HG03159 (cell line): ENCODE measurements at regions not wholly inside any gene's neighbourhood (a gene's known extent, or its start where the extent isn't known, plus 50 kb on each side); places are given as distances from the start of the nearest gene placed in this dataset.
"Not testable (repeated sequence)": the region's sequence is repeated elsewhere in the genome, so short reads cannot be mapped to it uniquely, and the experiment has no call there.

ENCODE experiments used
- ATAC-seq: cut with Tn5 transposase; IDR thresholded peaks from one replicate; pipeline ENCODE4 v1.9.1; 2021; ENCODE audit warnings: mild to moderate bottlenecking, moderate library complexity; ENCODE audit not compliant: unreplicated experiment

DNA sequence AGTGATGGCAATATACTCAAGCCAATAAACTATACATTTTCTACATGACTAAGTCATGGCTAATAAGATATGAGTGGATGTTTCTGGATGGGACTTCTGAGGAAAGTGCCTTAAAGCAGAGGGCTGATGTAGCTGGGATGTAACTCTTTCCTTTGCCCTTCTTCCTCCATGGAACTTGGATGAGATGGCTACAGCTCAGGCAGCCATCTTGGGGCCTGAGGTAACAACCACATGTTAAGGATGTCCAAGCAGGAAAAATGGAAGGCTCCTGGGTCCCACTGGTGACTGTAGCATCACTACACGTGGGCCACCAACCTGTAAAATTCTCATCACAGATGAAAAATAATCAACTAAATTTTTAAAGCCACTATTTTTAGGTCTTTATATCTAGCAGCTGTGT lies 54.4 kb upstream of the GRIP1 start:
- no peak for ATAC-seq

DNA sequence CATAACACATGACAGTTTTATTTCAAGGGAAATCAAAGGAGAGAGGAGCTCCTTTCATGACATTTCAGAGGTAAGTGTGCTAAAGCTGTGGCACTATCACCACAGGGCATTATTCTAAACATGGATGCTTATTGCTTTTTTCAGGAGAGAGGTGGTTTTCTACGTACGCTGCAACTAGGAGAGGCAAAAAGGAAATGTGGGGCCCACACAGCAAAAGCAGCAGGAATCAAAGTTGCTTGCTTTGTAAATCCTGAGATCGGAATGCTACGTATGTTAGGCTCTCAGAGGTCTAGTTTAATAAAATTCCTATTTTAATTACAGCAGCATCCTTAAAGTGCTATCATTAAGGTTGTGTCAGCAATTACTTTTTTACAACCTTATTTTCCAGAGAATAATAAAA lies 55.0 kb upstream of the GRIP1 start:
- ATAC-seq, result no peak

DNA sequence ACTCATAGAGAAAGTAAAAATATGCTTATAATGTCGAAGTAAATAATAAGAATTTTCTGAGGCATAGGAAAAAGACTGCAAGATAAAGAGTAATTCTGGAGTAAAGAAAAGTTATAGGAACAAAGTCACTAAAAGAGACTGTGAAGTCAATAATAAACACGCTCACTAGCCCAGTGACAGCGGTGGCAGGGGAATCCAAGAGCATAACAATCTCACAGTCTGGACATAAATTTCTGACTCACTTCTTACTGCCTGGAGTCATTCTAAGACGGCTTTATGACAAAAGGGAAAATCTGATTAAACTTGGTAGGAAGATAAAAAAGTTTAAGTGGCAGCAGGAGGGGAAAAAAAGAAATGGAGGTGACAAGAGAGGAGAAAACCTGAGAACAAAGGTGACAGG lies 56.4 kb upstream of the GRIP1 start:
- no peak for ATAC-seq

DNA sequence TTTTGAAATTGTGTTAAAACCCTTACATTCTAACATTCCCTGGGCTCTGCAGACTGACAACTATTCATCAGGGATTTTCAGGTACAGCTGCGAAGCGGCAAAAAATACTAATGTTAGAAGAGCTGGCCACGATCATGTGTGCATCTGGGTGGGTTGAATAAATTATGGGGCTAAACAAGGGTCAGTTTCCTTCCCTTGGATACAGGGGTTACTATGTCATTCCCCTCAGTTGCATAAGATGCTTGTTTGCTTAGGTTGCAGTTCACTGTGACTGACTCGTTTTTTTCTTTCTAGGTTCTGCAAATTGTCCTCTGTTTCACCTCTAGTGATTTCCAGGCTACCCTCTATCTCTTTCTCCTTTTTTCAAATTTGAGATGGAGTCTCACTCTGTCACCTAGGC lies 58.1 kb upstream of the GRIP1 start:
- no peak for ATAC-seq

DNA sequence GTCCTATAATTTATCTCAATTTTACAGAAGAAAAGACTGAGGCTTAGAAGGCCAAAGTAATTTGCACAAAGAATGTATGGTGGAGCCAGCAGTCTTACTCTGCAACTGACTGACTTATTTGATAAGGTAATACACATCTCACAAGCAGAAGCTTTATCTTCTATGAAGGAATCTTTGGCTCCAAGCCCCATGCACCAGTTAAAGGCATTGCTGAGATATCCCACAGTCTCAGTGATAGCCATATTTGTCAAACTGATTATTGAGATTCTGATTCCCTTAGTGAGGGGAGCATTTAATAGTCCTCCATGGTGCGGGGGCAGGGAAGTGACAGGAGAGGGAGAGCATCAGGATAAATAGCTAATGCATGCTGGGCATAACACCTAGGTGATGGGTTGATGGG lies 60.4 kb upstream of the GRIP1 start:
- ATAC-seq, result no peak

DNA sequence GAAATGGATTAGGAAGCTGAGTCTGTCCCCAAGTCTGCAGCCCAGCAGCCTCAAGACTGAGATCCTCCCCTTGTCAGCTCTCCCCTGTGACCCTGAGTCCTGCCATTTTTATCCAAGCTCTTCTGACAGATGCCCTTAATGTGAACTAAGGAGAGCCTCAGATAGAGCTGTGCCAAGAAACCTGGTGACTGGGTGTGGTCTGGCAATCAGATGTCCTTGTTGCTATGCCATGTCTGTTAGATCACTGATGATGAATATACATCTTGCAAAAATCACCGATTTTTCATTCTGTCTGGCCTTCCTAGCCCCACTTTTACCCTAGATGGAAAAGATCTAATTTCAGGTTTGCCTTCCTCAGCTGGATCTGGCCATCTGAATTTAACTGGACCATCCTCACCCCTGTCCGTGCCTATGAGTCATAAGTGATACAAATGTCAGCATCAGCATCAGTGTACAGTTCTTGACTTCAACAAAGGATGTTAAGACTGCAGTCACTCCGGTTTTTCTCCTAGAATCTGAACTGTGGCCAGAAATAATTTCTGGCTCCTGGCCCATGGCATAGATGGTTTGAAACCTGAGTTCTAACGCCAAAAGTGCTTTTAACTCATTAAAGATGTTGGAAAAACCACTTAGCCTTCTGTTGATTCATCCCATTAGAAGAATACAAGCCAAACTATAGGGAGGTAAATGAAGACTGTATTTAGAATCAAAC lies 61.2 kb upstream of the GRIP1 start:
- no peak for ATAC-seq

DNA sequence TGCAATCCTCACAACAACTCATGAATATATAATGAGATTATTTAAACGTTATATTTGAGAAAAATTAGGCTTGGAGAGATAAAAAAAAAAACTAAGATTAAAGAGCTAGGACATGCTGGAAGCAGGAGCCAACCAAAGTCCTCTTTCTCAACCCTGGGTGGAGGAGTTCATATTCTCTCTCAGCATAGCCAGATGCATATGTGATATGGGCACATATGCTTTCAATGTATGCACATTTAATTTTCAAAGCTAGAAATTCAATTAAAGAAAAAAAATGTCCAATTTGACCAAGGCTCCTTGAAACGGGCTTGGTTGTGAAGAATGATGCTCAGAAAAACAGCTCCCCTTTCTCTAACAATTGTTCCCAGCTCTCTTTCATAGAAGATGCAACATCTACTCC lies 61.9 kb upstream of the GRIP1 start:
- ATAC-seq, result no peak

DNA sequence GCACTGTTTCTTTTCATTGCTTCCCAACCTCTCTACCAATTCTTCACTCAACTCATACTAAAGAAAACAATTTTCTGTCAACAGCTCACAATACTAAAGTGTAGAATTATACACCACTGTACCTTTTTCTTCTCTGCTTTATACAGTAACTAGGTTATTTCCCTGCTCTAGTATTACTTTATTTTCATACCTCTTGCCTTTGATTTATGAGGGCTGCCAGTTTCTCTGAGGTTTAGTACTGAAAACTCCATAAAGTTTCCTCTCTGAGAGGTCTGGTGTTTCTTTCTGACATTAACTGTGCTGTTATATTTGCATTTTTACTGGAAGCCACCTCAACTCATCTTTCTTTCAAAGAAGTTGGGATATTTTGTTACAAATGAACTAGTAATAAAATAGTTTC lies 63.0 kb upstream of the GRIP1 start:
- no peak for ATAC-seq

DNA sequence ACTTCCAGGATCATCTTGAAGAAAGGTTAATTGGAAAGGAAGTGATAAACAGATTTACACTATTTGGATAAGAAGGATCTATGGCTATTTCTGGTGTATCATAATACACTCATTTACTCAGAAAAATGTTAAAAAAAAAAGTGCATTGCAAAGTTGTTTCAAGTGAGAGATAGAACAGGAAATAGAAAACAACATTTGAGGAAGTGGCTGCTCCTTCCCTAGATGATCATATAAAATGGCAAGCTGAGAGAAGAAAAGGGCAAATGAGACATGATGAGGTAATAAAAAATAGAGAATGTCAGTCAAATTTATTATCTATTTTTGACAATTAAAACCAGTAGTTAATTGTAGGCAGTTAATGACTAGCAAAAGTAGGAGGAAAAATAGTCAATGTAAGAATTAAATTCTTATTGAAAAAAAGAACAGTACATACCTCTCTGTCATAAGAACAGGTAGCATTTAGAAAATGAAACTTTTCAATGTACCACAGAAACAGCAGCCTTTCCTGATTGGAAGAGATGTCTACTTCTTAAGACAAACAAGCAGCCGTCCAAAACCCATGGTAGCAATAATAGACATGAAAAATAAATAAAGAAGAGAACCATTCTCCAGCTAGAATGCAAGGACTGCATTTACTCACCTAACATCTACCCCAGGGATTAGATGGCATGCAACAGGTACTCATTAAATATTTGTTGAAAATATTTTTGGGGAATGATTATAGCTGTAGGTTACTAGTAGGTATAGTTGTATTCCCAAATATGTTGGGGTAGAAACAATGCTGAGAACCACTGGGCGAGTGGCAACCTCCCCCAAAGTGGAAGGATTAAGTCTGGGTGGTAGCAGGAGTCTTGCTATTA lies 63.9 kb upstream of the GRIP1 start:
- no peak for ATAC-seq

DNA sequence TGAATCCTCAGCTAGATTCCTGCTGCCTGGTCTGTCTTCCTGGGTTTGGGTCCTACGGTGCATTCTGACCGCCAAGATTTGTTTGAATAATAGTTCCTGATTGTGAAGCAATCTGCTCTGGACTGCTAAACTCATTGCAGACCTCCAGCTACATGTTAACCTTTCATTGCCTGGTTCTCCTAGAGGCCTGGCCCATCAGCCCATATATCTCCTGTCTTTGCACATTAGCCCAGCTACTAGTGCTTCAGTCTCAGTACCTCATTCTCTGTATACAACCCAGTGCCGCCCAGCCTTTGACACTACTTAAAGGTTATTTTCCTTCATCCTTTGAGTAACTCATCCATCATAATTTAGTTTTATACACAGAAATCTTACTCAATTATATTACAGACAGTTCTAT lies 65.6 kb upstream of the GRIP1 start:
- no peak for ATAC-seq

DNA sequence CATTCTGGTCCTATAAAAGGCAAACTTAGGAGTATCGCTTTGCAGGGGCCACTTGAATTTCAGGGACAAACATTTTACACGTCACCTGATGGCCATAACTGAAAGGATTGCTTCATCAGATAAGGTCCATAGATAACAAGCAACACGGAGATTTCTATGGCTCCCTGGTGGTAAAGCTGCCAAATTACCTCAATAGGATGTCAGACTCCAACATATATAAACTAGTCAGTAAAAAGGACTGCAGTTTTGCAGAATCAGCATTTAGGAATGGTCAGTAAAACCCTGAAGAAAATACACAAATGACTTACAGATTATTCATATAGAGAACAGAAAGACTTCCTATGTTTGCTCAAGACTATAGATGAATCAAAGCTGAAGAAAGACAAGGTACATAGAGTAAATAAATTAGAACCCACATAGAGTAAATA lies 66.1 kb upstream of the GRIP1 start:
- no peak for ATAC-seq

DNA sequence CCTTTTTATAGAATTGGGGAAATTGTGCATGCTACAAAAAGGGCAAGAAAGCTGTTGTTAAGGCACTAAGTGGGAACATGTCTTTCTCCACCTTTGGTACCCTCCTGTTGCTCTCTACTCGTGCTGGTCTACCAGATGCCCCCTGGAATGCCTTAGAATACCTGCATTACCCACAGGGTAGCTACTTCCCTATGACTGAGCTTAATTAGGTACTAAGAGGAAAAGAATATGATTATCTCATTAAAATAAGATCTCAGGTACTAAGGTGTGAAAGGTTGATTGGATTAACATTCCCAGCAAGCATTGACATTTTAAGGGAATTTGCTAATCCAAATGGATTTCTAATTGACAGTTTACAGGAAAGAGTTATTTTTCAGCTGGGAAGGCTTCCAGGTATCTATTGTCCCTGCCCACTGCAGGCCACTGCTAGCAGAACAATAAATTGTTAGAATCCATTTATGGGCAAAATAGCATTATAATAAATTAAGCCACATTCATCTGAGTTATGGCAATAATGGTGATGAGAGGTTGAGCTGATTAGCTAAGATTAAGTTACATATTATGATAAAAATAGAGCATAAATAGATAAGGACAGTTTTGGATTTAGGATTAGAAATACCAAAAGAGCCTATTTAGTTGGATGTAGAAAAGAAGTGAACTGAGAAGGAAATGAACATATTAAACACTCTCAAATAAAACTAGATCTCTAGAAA lies 67.8 kb upstream of the GRIP1 start:
- ATAC-seq, result no peak

DNA sequence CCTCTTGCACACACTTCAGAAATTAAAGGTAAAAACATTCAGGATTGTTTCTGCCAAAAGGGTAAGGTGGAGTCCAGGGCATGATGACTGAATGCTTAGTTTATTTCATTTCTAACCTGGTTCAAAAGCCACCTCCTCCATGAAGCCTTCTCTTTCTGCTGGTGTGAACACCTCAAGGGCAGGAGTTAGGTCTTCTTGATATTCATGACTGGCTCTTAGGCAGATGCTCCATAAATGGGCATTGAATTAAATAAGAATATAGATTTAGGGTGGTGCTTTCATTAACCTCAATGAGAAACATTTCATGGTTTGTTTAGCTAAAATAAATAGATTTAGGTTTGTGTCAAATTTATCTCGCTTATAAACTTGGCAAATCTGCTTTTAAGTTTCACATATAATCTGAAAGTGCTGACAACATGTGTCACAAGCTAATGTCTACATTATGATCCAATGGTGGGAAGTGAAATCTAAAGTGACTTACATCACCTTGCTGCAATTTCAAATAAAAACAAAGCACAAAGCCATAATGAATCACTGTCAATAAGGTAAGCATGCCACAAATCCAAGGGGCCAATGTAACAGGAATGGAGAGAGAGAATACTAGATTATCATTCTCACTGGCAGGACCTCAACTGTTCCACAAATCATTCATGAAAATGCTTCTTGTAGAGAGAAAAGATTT lies 72.7 kb upstream of the GRIP1 start:
- no peak for ATAC-seq

DNA sequence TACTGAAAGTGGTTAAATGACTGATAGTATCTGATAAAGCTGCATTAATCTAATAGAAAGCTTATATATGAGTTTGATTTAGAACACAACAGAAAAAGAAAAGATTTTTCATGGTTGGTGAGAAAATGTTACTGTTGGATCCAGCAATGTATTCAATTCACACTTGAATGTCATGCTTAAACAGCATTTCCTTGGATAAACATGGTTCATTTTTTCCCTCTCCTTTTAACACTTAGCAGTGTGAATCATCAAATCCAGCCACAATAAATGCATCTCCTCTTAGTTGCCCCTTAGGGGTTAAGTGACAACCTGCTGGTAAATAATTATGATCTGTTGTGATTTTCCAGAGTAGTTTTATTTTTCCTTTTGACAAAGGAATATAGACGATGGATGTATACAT lies 74.9 kb upstream of the GRIP1 start:
- no peak for ATAC-seq

DNA sequence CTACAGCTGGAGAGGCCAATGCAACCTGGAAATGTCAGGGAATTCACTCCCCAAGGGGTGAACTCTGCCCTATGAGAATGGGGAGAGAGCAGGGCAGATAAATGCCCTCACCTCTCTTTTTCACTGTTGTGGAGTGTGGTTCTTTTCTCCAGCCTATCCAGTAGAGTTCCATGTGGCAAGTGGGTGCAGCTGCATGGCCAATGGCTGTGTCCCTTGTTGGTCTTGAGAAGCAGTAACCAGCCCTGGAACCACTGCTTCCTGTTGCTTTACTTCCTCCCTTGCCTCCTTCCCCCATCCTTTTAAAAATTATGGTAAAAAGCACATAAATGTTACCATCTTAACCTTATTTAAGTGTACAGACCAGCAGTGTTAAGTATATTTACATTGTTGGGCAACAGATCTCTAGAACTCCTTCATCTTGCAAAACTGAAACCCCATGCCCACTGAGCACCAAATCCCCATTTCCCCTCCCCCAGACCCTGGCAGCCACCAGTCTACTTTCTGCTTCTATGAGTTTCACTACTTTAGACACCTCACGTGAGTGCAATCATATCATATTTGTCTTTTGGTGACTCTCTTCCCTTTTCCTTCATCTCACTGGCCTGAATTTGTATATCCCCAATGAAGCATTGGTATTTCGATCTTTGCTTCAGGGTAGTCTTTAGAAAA lies 77.0 kb upstream of the GRIP1 start:
- ATAC-seq, result no peak

DNA sequence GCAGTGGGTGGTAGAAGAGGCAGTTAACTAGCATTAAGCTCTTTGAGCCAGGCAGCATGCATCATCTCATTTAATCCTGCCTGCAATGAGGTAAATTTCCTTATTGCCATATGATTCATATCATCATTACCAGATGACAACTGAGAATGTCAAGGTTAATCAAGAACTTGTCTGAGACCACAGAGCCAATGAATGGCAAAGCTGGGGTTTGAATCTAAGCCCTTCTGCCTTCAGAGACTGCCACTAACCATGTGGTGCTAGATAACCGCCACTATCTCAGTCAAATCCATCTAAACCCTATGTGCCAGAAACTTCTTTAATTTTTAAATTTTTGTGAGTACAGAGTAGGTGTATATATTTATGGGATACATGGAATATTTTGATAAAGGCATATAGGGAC lies 77.8 kb upstream of the GRIP1 start:
- ATAC-seq, result no peak

DNA sequence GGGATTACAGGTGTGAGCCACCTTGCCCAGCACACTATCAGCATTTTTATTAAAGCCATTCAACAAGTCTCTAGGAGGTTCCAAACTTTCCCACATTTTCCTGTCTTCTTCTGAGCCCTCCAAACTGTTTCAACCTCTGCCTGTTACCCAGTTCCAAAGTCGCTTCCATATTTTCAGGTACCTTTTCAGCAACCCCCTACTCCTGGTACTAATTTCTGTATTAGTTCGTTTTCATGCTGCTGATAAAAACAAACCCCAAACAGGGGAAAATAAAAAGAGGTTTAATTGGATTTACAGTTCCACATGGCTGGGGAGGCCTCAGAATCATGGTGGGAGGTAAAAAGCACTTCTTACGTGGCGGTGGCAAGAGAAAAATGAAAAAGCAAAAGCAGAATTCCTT lies 81.2 kb upstream of the GRIP1 start:
- ATAC-seq, result not testable (repeated sequence)

DNA sequence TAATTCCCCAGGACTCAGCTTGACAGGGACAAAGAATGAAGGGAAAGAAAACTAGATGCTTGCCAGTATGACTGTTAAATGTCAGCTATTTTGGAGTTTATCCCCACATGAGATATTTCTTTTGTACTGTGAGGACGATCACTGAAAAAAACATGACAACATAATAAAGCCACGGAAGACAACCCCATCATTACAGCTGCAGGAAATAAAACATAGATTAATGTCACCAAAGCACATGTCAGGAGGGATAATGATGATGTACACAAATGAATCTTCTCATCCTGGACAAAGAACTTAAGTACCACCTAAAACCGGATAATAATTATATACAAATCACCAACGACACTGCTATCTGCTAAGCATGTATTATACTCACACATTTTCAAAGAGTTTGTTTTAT lies 84.6 kb upstream of the GRIP1 start:
- no peak for ATAC-seq

DNA sequence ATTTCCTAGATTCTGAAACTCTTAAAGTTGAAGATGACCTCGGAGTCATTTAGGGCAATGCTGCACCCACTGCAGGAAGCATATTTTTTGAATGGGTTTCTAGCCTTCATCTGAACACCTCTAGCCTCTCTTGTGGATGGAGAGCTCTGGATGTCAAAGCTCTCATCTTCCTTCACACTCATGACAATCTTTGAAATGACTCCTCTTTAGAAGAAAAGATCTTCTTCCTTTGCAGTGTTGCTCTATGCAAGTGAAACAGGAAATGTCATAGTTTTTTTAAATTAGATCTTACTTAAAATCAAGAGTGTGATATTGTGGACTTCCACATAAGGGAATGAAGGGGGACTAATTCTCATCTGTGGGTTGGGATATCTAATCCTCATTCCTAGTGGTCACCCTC lies 86.3 kb upstream of the GRIP1 start:
- no peak for ATAC-seq

DNA sequence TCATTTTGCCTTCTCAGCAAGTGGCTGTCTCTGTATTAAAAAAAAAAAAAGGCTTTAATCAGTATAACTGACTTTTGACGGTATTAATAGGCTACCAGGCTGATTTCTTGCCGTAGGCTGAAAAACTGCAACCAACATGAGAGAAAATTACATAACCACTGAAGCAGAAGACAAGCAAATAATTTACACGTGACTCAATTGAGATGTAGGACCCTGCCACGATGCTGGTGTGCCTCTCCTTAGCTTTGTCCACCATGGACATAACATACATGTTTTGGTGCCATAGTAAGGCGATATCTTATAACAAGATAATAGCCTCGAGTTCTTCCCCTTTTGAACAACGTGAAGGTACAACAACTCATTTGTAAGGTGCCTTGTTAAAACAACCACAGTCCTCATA lies 88.7 kb upstream of the GRIP1 start:
- no peak for ATAC-seq

DNA sequence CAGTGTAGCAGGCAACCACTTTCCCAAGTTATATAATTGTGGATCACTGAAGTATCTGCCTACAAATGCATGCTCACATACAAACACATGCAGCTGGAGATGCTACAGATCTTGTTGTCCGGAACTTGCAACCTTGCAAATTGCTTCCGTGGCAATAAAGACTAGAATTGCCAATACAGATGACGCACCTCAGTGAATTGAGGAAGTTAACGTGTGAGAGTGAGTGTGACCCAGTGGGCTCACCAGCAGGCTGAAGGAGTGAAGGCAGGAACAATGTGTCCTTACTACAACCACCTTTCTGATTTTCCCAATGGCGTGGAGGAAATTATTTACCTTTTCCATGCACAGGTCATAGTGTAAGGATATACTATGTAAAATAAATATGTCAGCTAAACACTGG lies 89.4 kb upstream of the GRIP1 start:
- no peak for ATAC-seq
